HL-60 (cell line): ENCODE measurements at regions not wholly inside any gene's neighbourhood (a gene's known extent, or its start where the extent isn't known, plus 50 kb on each side); places are given as distances from the start of the nearest gene placed in this dataset.
A peak's percentile ranks its signal among the peaks of the same experiment; 100 is the strongest.

ENCODE experiments used
- DNase-seq, 2 experiments: peaks; one replicate each; pipeline ENCODE4 v3.0.0-alpha.2; 2010 to 2020; ENCODE audit warnings: low read depth in 1 of 2, low spot score in 1 of 2
- H3K27ac ChIP-seq: fragments of 250-450 bp; sonication (Bioruptor Pico); replicated peaks from 2 replicates; pipeline ENCODE4 v1.5.1; 2020; ENCODE audit warnings: mild to moderate bottlenecking, moderate library complexity
- H3K27me3 ChIP-seq: fragments of 250-450 bp; sonication (Bioruptor Pico); 2 replicates; pipeline ENCODE4 v1.5.1; 2021; ENCODE audit warnings: mild to moderate bottlenecking, moderate library complexity; ENCODE audit not compliant: insufficient read depth, poor library complexity, severe bottlenecking
- H3K4me3 ChIP-seq: replicated peaks from 2 replicates; pipeline ENCODE4 v1.5.1; 2011; ENCODE audit warnings: mild to moderate bottlenecking, control low read depth, low read length; ENCODE audit not compliant: insufficient read depth
- CTCF ChIP-seq: IDR thresholded peaks from one replicate; pipeline ENCODE4 v1.5.1; 2011; ENCODE audit warnings: low read length, control low read depth, inconsistent platforms; ENCODE audit not compliant: insufficient read depth
- GABPA ChIP-seq: IDR thresholded peaks from 2 replicates; pipeline ENCODE4 v1.6.1; 2012; ENCODE audit warnings: low read depth
- POLR2AphosphoS5 ChIP-seq: IDR thresholded peaks from 2 replicates; pipeline ENCODE4 v1.6.1; 2012; ENCODE audit warnings: low read depth
- REST ChIP-seq: IDR thresholded peaks from 2 replicates; pipeline ENCODE4 v1.6.1; 2012; ENCODE audit warnings: low read depth; ENCODE audit not compliant: insufficient replicate concordance
- SPI1 ChIP-seq: IDR thresholded peaks from 2 replicates; pipeline ENCODE4 v1.6.1; 2012; ENCODE audit warnings: low read depth, mild to moderate bottlenecking, borderline replicate concordance

- no peak overlapping the region for H3K4me3 ChIP-seq
- no peaks in the 10 kb centered on the region for H3K27me3 ChIP-seq
- TF ChIP-seq SPI1: no peak
- TF ChIP-seq REST: no peak
- no peak for TF ChIP-seq POLR2AphosphoS5
- TF ChIP-seq GABPA: no peak
- TF ChIP-seq CTCF: no peak
- peak overlapping the region; percentile 45; the same call in 1 of the 2 replicates for H3K27ac ChIP-seq
- DNase-seq: no peak
Measured at GRCh38 chr6:139942331-139942730, 567.9 kb upstream of the CITED2 start.

GRCh38 chr6:139941826-139942225, 567.4 kb upstream of the CITED2 start:
- Histone ChIP-seq H3K4me3 (no peak overlapping the region), H3K27ac (peak overlapping the region; percentile 45), H3K27me3 (no peaks in the 10 kb centered on the region)
- no peak for DNase-seq
- TF ChIP-seq CTCF: no peak
- no peak for TF ChIP-seq SPI1
- no peak for TF ChIP-seq POLR2AphosphoS5
- TF ChIP-seq REST: no peak
- no peak for TF ChIP-seq GABPA

- Histone ChIP-seq H3K27ac (peak overlapping the region; percentile 45), H3K4me3 (peak overlapping the region; percentile 6; the same call in 1 of the 2 replicates)
Measured at GRCh38 chr6:139940741-139941729, 566.6 kb upstream of the CITED2 start.

More at GRCh38 chr6:139940741-139941729, 566.6 kb upstream of the CITED2 start:
- H3K27me3 ChIP-seq: no peaks in the 10 kb centered on the region
- no peak for TF ChIP-seq CTCF
- TF ChIP-seq SPI1: peak; percentile 80
- peak; percentile 23 to 92 for DNase-seq
